ENCODE measurements at regions not wholly inside any gene's neighbourhood (a gene's known extent, or its start where the extent isn't known, plus 50 kb on each side); places are given as distances from the start of the nearest gene placed in this dataset.

GRCh38 chr3:1002010-1002409 lies 90.8 kb upstream of the CNTN6 start:
- Histone ChIP-seq H3K4me1 (ENCODE audit: control insufficient read depth in 1 of 2, insufficient read depth in 2 of 2, low read length in 2 of 2) (no peaks in the 10 kb centered on the region), H3K36me3 (ENCODE audit: control insufficient read depth in 1 of 2, insufficient read depth in 2 of 2, low read length in 2 of 2) (no peaks in the 10 kb centered on the region), H3K27ac (ENCODE audit: low read length) (no peak overlapping the region), H3K27me3 (ENCODE audit: low read depth, low read length) (no peaks in the 10 kb centered on the region), H3K9me3 (ENCODE audit: control insufficient read depth in 1 of 2, low read length in 2 of 2) (no peaks in the 10 kb centered on the region), H3K4me3 (ENCODE audit: low read depth in 1 of 2, low read length in 2 of 2) (no peak overlapping the region)

GRCh38 chr3:1007866-1008265 lies 85.0 kb upstream of the CNTN6 start:
- Histone ChIP-seq H3K4me3 (ENCODE audit: low read depth in 1 of 2, low read length in 2 of 2) (no peak overlapping the region), H3K9me3 (ENCODE audit: control insufficient read depth in 1 of 2, low read length in 2 of 2) (no peaks in the 10 kb centered on the region), H3K4me1 (ENCODE audit: control insufficient read depth in 1 of 2, insufficient read depth in 2 of 2, low read length in 2 of 2) (no peaks in the 10 kb centered on the region), H3K27ac (ENCODE audit: low read length) (no peak overlapping the region), H3K27me3 (ENCODE audit: low read depth, low read length) (no peaks in the 10 kb centered on the region), H3K36me3 (ENCODE audit: control insufficient read depth in 1 of 2, insufficient read depth in 2 of 2, low read length in 2 of 2) (no peaks in the 10 kb centered on the region)

GRCh38 chr3:1010228-1010627 lies 82.6 kb upstream of the CNTN6 start:
- H3K27ac ChIP-seq (ENCODE audit: low read length) = no peak overlapping the region
- H3K9me3 ChIP-seq (ENCODE audit: control insufficient read depth in 1 of 2, low read length in 2 of 2) = no peaks in the 10 kb centered on the region
- H3K4me3 ChIP-seq (ENCODE audit: low read depth in 1 of 2, low read length in 2 of 2) = no peak overlapping the region
- no peaks in the 10 kb centered on the region for H3K36me3 ChIP-seq (ENCODE audit: control insufficient read depth in 1 of 2, insufficient read depth in 2 of 2, low read length in 2 of 2)
- no peaks in the 10 kb centered on the region for H3K4me1 ChIP-seq (ENCODE audit: control insufficient read depth in 1 of 2, insufficient read depth in 2 of 2, low read length in 2 of 2)
- no peaks in the 10 kb centered on the region for H3K27me3 ChIP-seq (ENCODE audit: low read depth, low read length)

GRCh38 chr3:1015826-1016225 lies 77.0 kb upstream of the CNTN6 start:
- Histone ChIP-seq H3K36me3 (ENCODE audit: control insufficient read depth in 1 of 2, insufficient read depth in 2 of 2, low read length in 2 of 2) (no peaks in the 10 kb centered on the region), H3K27me3 (ENCODE audit: low read depth, low read length) (no peaks in the 10 kb centered on the region), H3K27ac (ENCODE audit: low read length) (no peak overlapping the region), H3K4me1 (ENCODE audit: control insufficient read depth in 1 of 2, insufficient read depth in 2 of 2, low read length in 2 of 2) (no peaks in the 10 kb centered on the region), H3K9me3 (ENCODE audit: control insufficient read depth in 1 of 2, low read length in 2 of 2) (no peaks in the 10 kb centered on the region), H3K4me3 (ENCODE audit: low read depth in 1 of 2, low read length in 2 of 2) (no peak overlapping the region)

GRCh38 chr3:1017870-1018269 lies 75.0 kb upstream of the CNTN6 start:
- Histone ChIP-seq H3K4me3 (ENCODE audit: low read depth in 1 of 2, low read length in 2 of 2) (no peak overlapping the region), H3K27me3 (ENCODE audit: low read depth, low read length) (no peaks in the 10 kb centered on the region), H3K9me3 (ENCODE audit: control insufficient read depth in 1 of 2, low read length in 2 of 2) (no peaks in the 10 kb centered on the region), H3K4me1 (ENCODE audit: control insufficient read depth in 1 of 2, insufficient read depth in 2 of 2, low read length in 2 of 2) (no peaks in the 10 kb centered on the region), H3K27ac (ENCODE audit: low read length) (no peak overlapping the region), H3K36me3 (ENCODE audit: control insufficient read depth in 1 of 2, insufficient read depth in 2 of 2, low read length in 2 of 2) (no peaks in the 10 kb centered on the region)

GRCh38 chr3:1019157-1019556 lies 73.7 kb upstream of the CNTN6 start:
- H3K4me1 ChIP-seq (ENCODE audit: control insufficient read depth in 1 of 2, insufficient read depth in 2 of 2, low read length in 2 of 2) = no peaks in the 10 kb centered on the region
- H3K27me3 ChIP-seq (ENCODE audit: low read depth, low read length) = no peaks in the 10 kb centered on the region
- H3K27ac ChIP-seq (ENCODE audit: low read length) = no peak overlapping the region
- H3K36me3 ChIP-seq (ENCODE audit: control insufficient read depth in 1 of 2, insufficient read depth in 2 of 2, low read length in 2 of 2) = no peaks in the 10 kb centered on the region
- H3K9me3 ChIP-seq (ENCODE audit: control insufficient read depth in 1 of 2, low read length in 2 of 2) = no peaks in the 10 kb centered on the region
- no peak overlapping the region for H3K4me3 ChIP-seq (ENCODE audit: low read depth in 1 of 2, low read length in 2 of 2)

- Histone ChIP-seq H3K27me3 (ENCODE audit: low read depth, low read length) (no peaks in the 10 kb centered on the region), H3K9me3 (ENCODE audit: control insufficient read depth in 1 of 2, low read length in 2 of 2) (no peaks in the 10 kb centered on the region)
Measured at GRCh38 chr3:1026395-1026794, 66.4 kb upstream of the CNTN6 start.

GRCh38 chr3:1036207-1036826 lies 56.5 kb upstream of the CNTN6 start:
- H3K27ac ChIP-seq (ENCODE audit: low read length) = no peak overlapping the region
- no peaks in the 10 kb centered on the region for H3K36me3 ChIP-seq (ENCODE audit: control insufficient read depth in 1 of 2, insufficient read depth in 2 of 2, low read length in 2 of 2)
- peaks cover 0 to 5% of the 10 kb centered on the region in 2 donors for H3K9me3 ChIP-seq (ENCODE audit: control insufficient read depth in 1 of 2, low read length in 2 of 2)
- H3K27me3 ChIP-seq (ENCODE audit: low read depth, low read length) = no peaks in the 10 kb centered on the region
- H3K4me3 ChIP-seq (ENCODE audit: low read depth in 1 of 2, low read length in 2 of 2) = no peak overlapping the region
- H3K4me1 ChIP-seq (ENCODE audit: control insufficient read depth in 1 of 2, insufficient read depth in 2 of 2, low read length in 2 of 2) = no peaks in the 10 kb centered on the region

More at GRCh38 chr3:1026395-1026794, 66.4 kb upstream of the CNTN6 start:
- H3K4me3 ChIP-seq (ENCODE audit: low read depth in 1 of 2, low read length in 2 of 2) = no peak overlapping the region
- no peaks in the 10 kb centered on the region for H3K4me1 ChIP-seq (ENCODE audit: control insufficient read depth in 1 of 2, insufficient read depth in 2 of 2, low read length in 2 of 2)
- H3K36me3 ChIP-seq (ENCODE audit: control insufficient read depth in 1 of 2, insufficient read depth in 2 of 2, low read length in 2 of 2) = no peaks in the 10 kb centered on the region
- no peak overlapping the region for H3K27ac ChIP-seq (ENCODE audit: low read length)

GRCh38 chr3:1037631-1038030 lies 55.2 kb upstream of the CNTN6 start:
- no peak overlapping the region for H3K27ac ChIP-seq (ENCODE audit: low read length)
- no peaks in the 10 kb centered on the region for H3K36me3 ChIP-seq (ENCODE audit: control insufficient read depth in 1 of 2, insufficient read depth in 2 of 2, low read length in 2 of 2)
- no peaks in the 10 kb centered on the region for H3K27me3 ChIP-seq (ENCODE audit: low read depth, low read length)
- no peak overlapping the region for H3K4me3 ChIP-seq (ENCODE audit: low read depth in 1 of 2, low read length in 2 of 2)
- no peaks in the 10 kb centered on the region for H3K4me1 ChIP-seq (ENCODE audit: control insufficient read depth in 1 of 2, insufficient read depth in 2 of 2, low read length in 2 of 2)
- peaks cover 0 to 5% of the 10 kb centered on the region in 2 donors for H3K9me3 ChIP-seq (ENCODE audit: control insufficient read depth in 1 of 2, low read length in 2 of 2)

All from muscle layer of duodenum (tissue), 2 donors.